ENCODE measurements at regions not wholly inside any gene's neighbourhood (a gene's known extent, or its start where the extent isn't known, plus 50 kb on each side); places are given as distances from the start of the nearest gene placed in this dataset.

DNA sequence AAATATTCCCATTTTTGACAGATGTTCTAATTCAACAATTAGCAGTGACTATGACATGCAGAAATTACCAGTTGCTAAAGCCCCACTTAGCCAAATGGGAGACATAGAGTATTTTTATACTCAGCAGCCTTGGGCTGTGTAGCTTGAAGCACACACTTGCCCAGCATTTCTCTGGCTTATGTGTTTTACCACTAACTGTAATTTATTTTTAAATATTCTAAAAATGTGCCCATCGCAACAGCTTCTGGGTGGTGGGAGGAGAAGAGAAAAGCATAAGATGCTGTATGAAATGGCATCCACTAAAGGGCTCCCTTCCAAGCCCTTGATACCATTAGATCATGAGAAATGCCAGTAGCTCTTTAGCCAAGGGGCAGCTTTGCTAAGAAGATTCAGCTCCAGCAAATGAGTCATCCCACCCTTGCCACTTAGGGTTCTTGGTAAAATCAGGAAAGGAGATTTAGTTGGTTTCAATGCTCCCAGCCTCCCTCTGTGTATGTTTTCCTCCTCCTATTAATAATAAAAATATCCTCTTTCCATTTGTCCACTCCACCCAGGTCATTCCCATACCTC lies 462.7 kb upstream of the DEPDC1 start:
- TF ChIP-seq, protein P1, sequence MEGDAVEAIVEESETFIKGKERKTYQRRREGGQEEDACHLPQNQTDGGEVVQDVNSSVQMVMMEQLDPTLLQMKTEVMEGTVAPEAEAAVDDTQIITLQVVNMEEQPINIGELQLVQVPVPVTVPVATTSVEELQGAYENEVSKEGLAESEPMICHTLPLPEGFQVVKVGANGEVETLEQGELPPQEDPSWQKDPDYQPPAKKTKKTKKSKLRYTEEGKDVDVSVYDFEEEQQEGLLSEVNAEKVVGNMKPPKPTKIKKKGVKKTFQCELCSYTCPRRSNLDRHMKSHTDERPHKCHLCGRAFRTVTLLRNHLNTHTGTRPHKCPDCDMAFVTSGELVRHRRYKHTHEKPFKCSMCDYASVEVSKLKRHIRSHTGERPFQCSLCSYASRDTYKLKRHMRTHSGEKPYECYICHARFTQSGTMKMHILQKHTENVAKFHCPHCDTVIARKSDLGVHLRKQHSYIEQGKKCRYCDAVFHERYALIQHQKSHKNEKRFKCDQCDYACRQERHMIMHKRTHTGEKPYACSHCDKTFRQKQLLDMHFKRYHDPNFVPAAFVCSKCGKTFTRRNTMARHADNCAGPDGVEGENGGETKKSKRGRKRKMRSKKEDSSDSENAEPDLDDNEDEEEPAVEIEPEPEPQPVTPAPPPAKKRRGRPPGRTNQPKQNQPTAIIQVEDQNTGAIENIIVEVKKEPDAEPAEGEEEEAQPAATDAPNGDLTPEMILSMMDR (IDR thresholded peaks at IDR 0.05; ENCODE audit: poor library complexity, severe bottlenecking): no peak
- TF ChIP-seq TAF1 (IDR thresholded peaks at IDR 0.05; ENCODE audit: low read depth): no peak
- TF ChIP-seq MXI1 (conservative IDR thresholded peaks at IDR 0.05; ENCODE audit: poor library complexity, severe bottlenecking): no peak
- TF ChIP-seq, protein P2, sequence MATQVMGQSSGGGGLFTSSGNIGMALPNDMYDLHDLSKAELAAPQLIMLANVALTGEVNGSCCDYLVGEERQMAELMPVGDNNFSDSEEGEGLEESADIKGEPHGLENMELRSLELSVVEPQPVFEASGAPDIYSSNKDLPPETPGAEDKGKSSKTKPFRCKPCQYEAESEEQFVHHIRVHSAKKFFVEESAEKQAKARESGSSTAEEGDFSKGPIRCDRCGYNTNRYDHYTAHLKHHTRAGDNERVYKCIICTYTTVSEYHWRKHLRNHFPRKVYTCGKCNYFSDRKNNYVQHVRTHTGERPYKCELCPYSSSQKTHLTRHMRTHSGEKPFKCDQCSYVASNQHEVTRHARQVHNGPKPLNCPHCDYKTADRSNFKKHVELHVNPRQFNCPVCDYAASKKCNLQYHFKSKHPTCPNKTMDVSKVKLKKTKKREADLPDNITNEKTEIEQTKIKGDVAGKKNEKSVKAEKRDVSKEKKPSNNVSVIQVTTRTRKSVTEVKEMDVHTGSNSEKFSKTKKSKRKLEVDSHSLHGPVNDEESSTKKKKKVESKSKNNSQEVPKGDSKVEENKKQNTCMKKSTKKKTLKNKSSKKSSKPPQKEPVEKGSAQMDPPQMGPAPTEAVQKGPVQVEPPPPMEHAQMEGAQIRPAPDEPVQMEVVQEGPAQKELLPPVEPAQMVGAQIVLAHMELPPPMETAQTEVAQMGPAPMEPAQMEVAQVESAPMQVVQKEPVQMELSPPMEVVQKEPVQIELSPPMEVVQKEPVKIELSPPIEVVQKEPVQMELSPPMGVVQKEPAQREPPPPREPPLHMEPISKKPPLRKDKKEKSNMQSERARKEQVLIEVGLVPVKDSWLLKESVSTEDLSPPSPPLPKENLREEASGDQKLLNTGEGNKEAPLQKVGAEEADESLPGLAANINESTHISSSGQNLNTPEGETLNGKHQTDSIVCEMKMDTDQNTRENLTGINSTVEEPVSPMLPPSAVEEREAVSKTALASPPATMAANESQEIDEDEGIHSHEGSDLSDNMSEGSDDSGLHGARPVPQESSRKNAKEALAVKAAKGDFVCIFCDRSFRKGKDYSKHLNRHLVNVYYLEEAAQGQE (IDR thresholded peaks at IDR 0.05; ENCODE audit: borderline replicate concordance): no peak
- no peak for TF ChIP-seq SMC3 (conservative IDR thresholded peaks at IDR 0.05; ENCODE audit: poor library complexity)
- H3K4me3 ChIP-seq (ENCODE audit: low read length): no peak overlapping the region
- H3K27ac ChIP-seq (ENCODE audit: low read length): no peak overlapping the region
- H3K9ac ChIP-seq (ENCODE audit: low read length): no peak overlapping the region
- H2AFZ ChIP-seq (ENCODE audit: low read depth, low read length): no peak overlapping the region
- no peak overlapping the region for H3K4me2 ChIP-seq (ENCODE audit: low read length)
- H3K79me2 ChIP-seq (replicated peaks; ENCODE audit: insufficient read depth, low read length): no peaks in the 10 kb centered on the region
- H3K36me3 ChIP-seq (ENCODE audit: insufficient read depth, low read length): no peaks in the 10 kb centered on the region
- H3K27me3 ChIP-seq (ENCODE audit: insufficient read depth, low read depth, low read length): no peaks in the 10 kb centered on the region
- no peaks in the 10 kb centered on the region for H3K9me2 ChIP-seq (ENCODE audit: insufficient read depth, low read length)
- no peaks in the 10 kb centered on the region for H3F3A ChIP-seq (ENCODE audit: insufficient read depth, low read length, poor library complexity, severe bottlenecking)
- no peaks in the 10 kb centered on the region for H3K9me3 ChIP-seq (ENCODE audit: low read length)
- no peaks in the 10 kb centered on the region for H4K20me1 ChIP-seq (ENCODE audit: insufficient read depth)

DNA sequence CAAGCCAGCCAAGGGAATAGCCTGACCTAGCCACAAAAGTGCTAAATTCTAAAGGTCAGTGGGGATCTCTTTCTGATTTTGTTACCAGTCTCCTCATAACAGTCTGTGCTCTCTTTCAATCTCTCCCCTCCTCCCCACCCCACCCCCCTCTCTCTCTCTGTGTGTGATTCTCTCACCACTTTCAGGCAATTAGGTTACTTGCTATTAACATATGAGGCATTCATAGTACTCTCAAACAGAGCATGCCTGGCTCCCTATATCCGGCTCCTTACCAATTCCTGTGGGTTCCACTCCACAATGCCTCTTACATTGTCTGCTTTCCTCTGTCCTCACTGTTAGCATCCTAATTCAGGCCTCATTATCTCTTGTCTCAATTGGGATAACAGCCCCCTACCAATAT lies 464.3 kb upstream of the DEPDC1 start:
- TF ChIP-seq, protein P2 (IDR thresholded peaks at IDR 0.05; ENCODE audit: borderline replicate concordance): no peak
- TF ChIP-seq TAF1 (IDR thresholded peaks at IDR 0.05; ENCODE audit: low read depth) (no peak), EP300 (conservative IDR thresholded peaks at IDR 0.05; ENCODE audit: poor library complexity, severe bottlenecking) (no peak), RAD21 (conservative IDR thresholded peaks at IDR 0.05) (no peak), POLR2AphosphoS5 (IDR thresholded peaks at IDR 0.05) (no peak), EZH2 (IDR thresholded peaks at IDR 0.05; ENCODE audit: borderline replicate concordance, insufficient read depth, low read length, poor library complexity, severe bottlenecking) (no peak), SMC3 (conservative IDR thresholded peaks at IDR 0.05; ENCODE audit: poor library complexity) (no peak), MXI1 (conservative IDR thresholded peaks at IDR 0.05; ENCODE audit: poor library complexity, severe bottlenecking) (no peak)
- TF ChIP-seq, protein P1 (IDR thresholded peaks at IDR 0.05; ENCODE audit: poor library complexity, severe bottlenecking): no peak
- Histone ChIP-seq H3K4me2 (ENCODE audit: low read length) (no peak overlapping the region), H3K79me2 (replicated peaks; ENCODE audit: insufficient read depth, low read length) (no peaks in the 10 kb centered on the region), H3K9ac (ENCODE audit: low read length) (no peak overlapping the region), H3F3A (ENCODE audit: insufficient read depth, low read length, poor library complexity, severe bottlenecking) (no peaks in the 10 kb centered on the region), H3K9me3 (ENCODE audit: low read length) (no peaks in the 10 kb centered on the region), H3K27me3 (ENCODE audit: insufficient read depth, low read depth, low read length) (no peaks in the 10 kb centered on the region), H3K36me3 (ENCODE audit: insufficient read depth, low read length) (no peaks in the 10 kb centered on the region), H3K9me2 (ENCODE audit: insufficient read depth, low read length) (no peaks in the 10 kb centered on the region), H3K4me3 (ENCODE audit: low read length) (no peak overlapping the region), H2AFZ (ENCODE audit: low read depth, low read length) (no peak overlapping the region), H3K27ac (ENCODE audit: low read length) (no peak overlapping the region), H4K20me1 (ENCODE audit: insufficient read depth) (no peaks in the 10 kb centered on the region)
